ENCODE measurements at regions not wholly inside any gene's neighbourhood (a gene's known extent, or its start where the extent isn't known, plus 50 kb on each side); places are given as distances from the start of the nearest gene placed in this dataset.
"Not testable (repeated sequence)": the region's sequence is repeated elsewhere in the genome, so short reads cannot be mapped to it uniquely, and the experiment has no call there.

DNA sequence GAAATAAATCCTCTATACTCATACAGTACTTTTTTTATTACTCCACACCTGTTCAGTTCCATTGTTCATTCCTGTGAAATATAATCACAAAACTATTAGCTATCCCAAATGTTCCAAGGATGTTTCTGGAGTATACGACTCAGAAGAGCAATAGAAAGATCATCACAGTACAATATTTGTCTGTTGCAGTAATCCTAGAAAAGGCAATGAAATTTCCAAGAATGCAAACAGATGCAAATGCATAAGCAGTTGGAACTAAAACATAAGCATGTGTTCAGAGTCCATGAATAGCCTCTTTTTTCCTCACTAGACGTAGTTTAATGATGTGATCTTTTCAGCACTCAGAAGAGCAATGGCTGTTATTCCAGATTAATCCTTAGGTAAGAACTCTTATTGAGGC, 55.2 kb downstream of the RTL3 start:
- DNase-seq, result no peak

- DNase-seq, result peak in 1 of 2 donors; percentile 3
Measured at GRCh38 chrX:78595901-78596502, 63.1 kb downstream of the RTL3 start.

DNA sequence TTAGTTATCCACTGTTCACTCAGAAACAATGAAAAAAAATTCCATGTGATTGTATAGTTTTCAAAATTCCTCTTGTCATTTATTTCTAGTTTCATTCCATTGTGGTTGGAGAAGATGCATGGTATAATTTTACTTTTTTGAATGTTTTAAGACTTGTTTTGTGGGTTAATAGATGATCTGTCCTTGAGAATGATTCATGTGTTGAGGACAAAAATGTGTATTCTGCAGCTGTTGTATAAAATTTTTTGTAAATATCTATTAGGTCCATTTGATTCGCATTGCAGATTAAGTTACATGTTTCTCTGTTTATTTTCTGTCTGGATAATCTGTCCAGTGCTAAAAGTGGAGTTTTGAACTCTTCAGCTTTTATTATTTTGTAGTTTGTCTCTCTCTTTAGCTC, 65.4 kb downstream of the RTL3 start:
- DNase-seq, result no peak

DNA sequence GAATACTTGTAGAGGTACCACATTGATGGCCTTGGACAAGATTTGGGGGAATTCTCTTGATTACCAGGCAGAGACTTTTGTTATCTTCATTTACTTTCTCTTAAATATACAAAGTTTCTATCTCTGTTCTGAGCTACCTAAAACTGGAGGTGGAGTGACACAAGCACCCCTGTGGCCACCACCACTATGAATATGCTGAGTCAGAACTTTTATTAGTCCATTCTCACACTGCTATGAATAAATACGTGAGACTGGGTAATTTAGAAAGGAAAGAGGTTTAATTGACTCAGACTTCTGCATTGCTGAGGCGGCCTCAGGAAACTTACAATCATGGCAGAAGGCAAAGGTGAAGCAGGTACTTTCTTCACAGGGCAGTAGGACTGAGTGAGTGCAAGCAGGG, 67.1 kb downstream of the RTL3 start:
- no peak for DNase-seq

- DNase-seq, result no peak
Measured at GRCh38 chrX:78574306-78574705, 84.8 kb downstream of the RTL3 start.

DNA sequence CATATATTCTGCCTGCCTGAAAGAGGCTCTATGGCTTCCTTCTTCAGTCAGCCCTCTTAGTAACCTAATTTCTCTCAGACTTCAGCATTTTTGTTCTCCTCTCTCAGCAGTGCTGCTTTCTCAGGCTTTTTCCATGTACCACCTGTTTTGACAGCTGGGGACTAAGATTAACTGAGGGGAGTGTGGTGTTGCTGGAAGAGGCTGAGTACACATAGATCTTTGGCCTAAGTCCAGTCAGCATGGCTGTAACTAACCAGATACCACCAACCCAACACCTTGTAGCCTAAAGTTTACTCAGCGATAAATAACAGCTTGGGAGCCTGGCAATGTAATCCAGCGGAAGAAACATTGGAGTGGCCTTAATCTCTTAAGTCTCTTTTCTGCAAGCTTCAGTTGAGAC, 85.5 kb downstream of the RTL3 start:
- no peak for DNase-seq

- no peak for DNase-seq
Measured at GRCh38 chrX:78571849-78572248, 87.3 kb downstream of the RTL3 start.

DNA sequence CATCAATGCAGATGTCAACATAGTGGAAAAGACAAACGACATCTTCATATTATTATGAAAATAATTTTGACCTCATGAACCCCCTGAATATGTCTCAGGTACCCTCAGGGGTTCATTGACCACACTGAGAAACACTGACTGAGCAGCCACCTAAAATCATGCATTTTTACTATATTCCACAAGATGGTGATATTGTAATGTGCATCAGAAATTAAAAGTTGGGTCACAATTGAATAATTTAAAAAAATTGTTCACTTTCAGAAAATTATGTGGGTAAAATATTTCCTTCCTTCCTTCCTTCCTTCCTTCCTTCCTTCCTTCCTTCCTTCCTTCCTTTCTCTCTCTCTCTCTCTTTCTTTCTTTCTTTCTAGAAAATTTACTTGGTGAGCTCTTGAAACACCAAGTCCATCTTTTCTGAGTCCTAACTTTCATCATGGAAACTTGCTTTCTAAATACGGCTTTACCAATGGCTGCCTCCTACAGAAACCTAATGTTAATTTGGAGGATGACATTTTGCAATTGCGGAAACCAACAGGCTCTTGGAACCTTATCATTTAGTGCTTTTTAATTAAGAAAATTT, 103.6 kb downstream of the RTL3 start:
- DNase-seq, result no peak

GRCh38 chrX:78552628-78553027, 106.5 kb downstream of the RTL3 start:
- not testable (repeated sequence) for DNase-seq

GRCh38 chrX:78548012-78548411, 111.1 kb downstream of the RTL3 start:
- DNase-seq, result no peak

GRCh38 chrX:78545233-78545632, 113.9 kb downstream of the RTL3 start:
- DNase-seq, result no peak

DNA sequence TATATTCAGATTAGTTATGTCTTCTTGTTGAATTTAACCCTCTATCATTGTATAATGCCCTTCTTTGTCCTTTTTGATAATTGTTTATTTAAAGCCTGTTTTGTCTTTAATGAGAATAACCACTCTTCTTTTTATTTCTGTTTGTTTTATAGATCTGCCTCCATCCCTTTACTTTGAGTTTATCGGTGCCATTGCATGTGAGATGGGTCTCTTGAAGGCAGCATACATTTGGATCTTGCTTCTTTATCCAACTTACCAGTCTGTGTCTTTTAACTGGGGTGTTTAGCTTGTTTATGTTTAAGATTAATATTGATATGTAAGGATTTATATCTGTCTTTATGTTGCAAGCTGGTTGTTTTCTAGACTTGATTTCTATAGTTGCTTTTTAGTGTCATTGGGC, 115.8 kb downstream of the RTL3 start:
- DNase-seq, result no peak

GRCh38 chrX:78540171-78540570, 119.0 kb downstream of the RTL3 start:
- no peak for DNase-seq

GRCh38 chrX:78534221-78534620, 124.9 kb downstream of the RTL3 start:
- DNase-seq, result no peak

- DNase-seq, result no peak
Measured at GRCh38 chrX:78532363-78532762, 126.8 kb downstream of the RTL3 start.

DNA sequence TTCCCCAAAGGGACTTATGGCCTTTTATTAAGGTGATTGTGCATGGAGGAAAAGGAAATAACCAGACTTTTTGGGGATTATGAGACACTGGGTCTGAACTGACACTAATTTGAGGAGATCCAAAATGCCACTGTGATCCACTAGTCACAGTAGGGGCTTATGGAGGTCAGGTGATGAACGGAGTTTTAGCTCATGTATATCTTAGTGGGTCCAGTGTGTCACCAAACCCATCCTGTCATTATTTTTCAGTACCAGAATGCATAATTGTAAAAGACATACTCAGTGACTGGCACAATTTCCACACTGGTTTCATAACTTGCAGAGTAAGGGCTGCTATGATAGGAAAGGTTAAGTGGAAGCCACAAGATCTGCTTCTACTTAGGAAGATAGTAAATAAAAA, 131.3 kb downstream of the RTL3 start:
- DNase-seq, result no peak

- DNase-seq, result peak; percentile 9 to 20
Measured at GRCh38 chrX:78527263-78527662, 131.9 kb downstream of the RTL3 start.

DNA sequence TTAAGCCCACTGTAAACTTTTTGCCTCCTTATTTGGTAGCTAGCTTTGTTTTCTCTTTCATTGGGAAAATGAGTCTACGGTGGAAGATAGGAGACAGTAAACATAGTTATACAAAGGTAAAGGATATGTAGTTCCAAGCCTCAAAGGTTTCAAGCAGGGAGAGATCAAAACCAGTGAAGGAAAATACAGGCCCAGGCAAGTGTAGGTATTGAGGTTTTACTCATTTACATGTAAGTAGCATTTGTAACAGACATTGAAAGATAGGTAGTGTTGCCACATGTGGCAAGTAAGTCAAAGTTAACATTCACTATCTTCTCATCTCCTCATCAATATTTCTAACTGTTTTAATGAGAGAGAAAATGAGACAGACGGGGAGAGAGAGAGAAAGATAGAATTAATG, 136.5 kb downstream of the RTL3 start:
- DNase-seq, result no peak

DNA sequence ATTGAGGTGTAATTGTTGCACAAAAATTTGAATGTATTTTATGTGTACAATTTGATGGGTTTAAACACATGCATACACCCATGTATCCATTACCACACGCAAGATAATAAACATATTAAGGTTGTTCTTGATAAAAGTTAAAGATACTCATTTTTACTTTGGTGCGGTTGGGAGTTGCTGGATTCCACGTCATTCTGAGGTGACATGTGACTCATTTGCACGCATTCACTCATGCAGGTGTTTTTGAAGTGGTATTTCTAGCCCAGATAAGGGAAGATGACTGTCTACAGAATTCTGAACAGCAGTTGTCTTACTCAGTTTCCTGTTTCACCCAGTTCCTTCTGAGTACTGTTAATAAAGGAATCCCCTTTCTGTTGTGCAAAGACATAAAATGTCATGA, 142.0 kb downstream of the RTL3 start:
- peak; percentile 54 to 56 for DNase-seq

DNA sequence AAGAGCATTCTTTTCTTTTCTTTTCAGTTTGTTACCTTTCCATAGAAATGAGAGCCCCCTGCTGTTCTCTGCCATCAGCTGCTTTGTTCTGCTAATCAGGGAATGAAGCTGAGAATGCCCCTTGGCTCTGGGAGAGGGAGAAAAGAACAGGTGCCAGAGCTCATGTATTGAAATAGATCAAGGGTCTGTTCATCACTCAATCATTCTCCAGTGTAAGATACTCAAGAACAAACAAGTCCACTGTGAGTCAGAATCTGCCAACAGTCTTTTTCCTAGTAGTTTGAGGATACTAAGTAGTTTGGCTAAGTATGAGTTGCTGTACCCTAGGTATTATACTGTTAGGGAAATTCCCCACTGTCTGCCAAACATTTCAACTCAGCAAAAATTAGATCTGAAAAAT, 144.3 kb downstream of the RTL3 start:
- peak; percentile 11 to 23 for DNase-seq

- DNase-seq, result no peak
Measured at GRCh38 chrX:78513971-78514738, 145.0 kb downstream of the RTL3 start.

DNA sequence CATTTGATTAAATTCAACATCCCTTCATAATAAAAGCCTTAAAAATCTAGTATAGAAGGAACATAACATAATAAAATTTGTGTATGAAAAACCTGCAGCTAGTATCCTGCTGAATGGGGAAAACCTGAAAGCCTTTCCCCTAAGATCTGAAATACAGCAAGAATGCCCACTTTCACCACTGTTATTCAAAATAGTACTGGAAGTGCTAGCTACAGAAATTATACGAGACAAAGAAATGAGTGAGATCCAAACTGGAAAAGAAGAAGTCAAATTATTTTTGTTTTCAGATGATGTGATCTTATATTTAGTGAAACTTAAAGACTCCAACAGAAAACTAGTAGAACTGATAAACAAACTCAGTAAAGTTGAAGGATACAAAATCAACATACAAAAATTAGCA, 152.9 kb downstream of the RTL3 start:
- no peak for DNase-seq

DNA sequence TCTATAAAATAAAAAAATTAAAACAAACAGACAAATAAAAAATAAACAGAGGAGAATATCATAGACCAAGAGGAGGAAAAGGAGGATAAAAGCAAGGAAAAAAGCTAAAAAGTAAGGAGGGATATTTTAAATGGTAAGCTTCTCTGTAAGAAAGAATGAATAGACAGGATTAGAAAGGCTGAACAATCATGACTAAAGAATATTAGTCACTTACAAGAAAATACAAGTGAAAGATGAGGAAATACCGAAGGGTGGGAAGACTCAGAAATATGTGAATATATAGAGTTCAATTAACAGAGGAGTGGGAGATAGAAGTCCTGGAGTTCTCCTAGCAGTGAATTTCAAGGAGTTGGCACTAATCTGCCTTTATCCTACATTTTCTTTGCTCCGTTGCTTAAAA, 162.6 kb downstream of the RTL3 start:
- DNase-seq, result no peak

- no peak for DNase-seq
Measured at GRCh38 chrX:78493180-78493579, 165.8 kb upstream of the CYSLTR1 start.

DNA sequence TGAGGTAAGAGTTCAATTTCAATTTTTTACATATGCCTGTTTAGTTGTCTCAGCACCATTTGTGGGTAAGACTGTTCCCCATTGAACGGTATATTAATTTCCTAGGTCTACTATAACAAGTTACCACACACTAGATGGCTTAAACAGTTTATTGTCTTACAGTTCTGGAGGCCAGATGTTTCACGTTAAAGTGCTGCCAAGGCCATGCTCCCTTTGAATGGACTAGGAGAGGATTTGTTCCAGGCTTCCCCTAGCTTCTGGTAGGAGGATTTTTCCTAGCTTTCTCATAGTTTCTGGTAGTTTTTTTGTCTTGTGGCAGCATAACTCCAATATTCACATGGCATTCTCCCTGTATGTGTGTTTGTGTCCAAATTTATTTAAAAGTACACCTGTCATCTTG, 149.3 kb upstream of the CYSLTR1 start:
- DNase-seq, result no peak

Data from activated CD4-positive, alpha-beta T cell treated with anti-CD3 and anti-CD28 coated beads for 4 hours (primary cell).